ENCODE measurements at regions not wholly inside any gene's neighbourhood (a gene's known extent, or its start where the extent isn't known, plus 50 kb on each side); places are given as distances from the start of the nearest gene placed in this dataset.

GRCh38 chr14:98162856-98163805 lies 1108.9 kb downstream of the BCL11B start:
- DNase-seq (ENCODE audit: low read depth in 2 of 2): no peak

GRCh38 chr14:98163873-98164272 lies 1108.1 kb downstream of the BCL11B start:
- no peak for DNase-seq (ENCODE audit: low read depth in 2 of 2)

GRCh38 chr14:98165976-98166375 lies 1106.0 kb downstream of the BCL11B start:
- DNase-seq (ENCODE audit: low read depth in 2 of 2): no peak

GRCh38 chr14:98167275-98167674 lies 1104.7 kb downstream of the BCL11B start:
- no peak for DNase-seq (ENCODE audit: low read depth in 2 of 2)

- no peak for DNase-seq (ENCODE audit: low read depth in 2 of 2)
Observed at GRCh38 chr14:98167705-98168104, 1104.3 kb downstream of the BCL11B start.

GRCh38 chr14:98168211-98168985 lies 1103.6 kb downstream of the BCL11B start:
- DNase-seq (ENCODE audit: low read depth in 2 of 2): no peak

GRCh38 chr14:98169170-98169587 lies 1102.8 kb downstream of the BCL11B start:
- DNase-seq (ENCODE audit: low read depth in 2 of 2): no peak

- no peak for DNase-seq (ENCODE audit: low read depth in 2 of 2)
Observed at GRCh38 chr14:98170575-98170974, 1101.4 kb downstream of the BCL11B start.

- no peak for DNase-seq (ENCODE audit: low read depth in 2 of 2)
Observed at GRCh38 chr14:98171654-98172053, 1100.3 kb downstream of the BCL11B start.

GRCh38 chr14:98172243-98172778 lies 1099.7 kb downstream of the BCL11B start:
- DNase-seq (ENCODE audit: low read depth in 2 of 2): no peak

- no peak for DNase-seq (ENCODE audit: low read depth in 2 of 2)
Observed at GRCh38 chr14:98173305-98173704, 1098.7 kb downstream of the BCL11B start.

GRCh38 chr14:98174041-98174440 lies 1098.0 kb downstream of the BCL11B start:
- no peak for DNase-seq (ENCODE audit: low read depth in 2 of 2)

- DNase-seq (ENCODE audit: low read depth in 2 of 2): no peak
Observed at GRCh38 chr14:98175436-98175835, 1096.6 kb downstream of the BCL11B start.

GRCh38 chr14:98175881-98176280 lies 1096.1 kb downstream of the BCL11B start:
- no peak for DNase-seq (ENCODE audit: low read depth in 2 of 2)

- DNase-seq (ENCODE audit: low read depth in 2 of 2): no peak
Observed at GRCh38 chr14:98176892-98177291, 1095.1 kb downstream of the BCL11B start.

GRCh38 chr14:98177551-98177950 lies 1094.4 kb downstream of the BCL11B start:
- no peak for DNase-seq (ENCODE audit: low read depth in 2 of 2)

- DNase-seq (ENCODE audit: low read depth in 2 of 2): no peak
Observed at GRCh38 chr14:98181241-98181640, 1090.8 kb downstream of the BCL11B start.

- no peak for DNase-seq (ENCODE audit: low read depth in 2 of 2)
Observed at GRCh38 chr14:98181768-98182167, 1090.2 kb downstream of the BCL11B start.

GRCh38 chr14:98182393-98183055 lies 1089.5 kb downstream of the BCL11B start:
- no peak for DNase-seq (ENCODE audit: low read depth in 2 of 2)

- DNase-seq (ENCODE audit: low read depth in 2 of 2): no peak
Observed at GRCh38 chr14:98183556-98183955, 1088.4 kb downstream of the BCL11B start.

- DNase-seq (ENCODE audit: low read depth in 2 of 2): no peak
Observed at GRCh38 chr14:98184457-98184856, 1087.5 kb downstream of the BCL11B start.

- no peak for DNase-seq (ENCODE audit: low read depth in 2 of 2)
Observed at GRCh38 chr14:98185036-98185435, 1087.0 kb downstream of the BCL11B start.

Measured in fibroblast of skin of left quadriceps (primary cell).